ENCODE measurements at regions not wholly inside any gene's neighbourhood (a gene's known extent, or its start where the extent isn't known, plus 50 kb on each side); places are given as distances from the start of the nearest gene placed in this dataset.

GRCh38 chr4:16322183-16322582 is 95.9 kb upstream of the TAPT1 start:
- H3K9me2 ChIP-seq (ENCODE audit: insufficient read depth) = no peaks in the 10 kb centered on the region
- peaks cover 6% of the 10 kb centered on the region; the same call in 1 of the 2 replicates for H3K27me3 ChIP-seq (ENCODE audit: insufficient read depth, low read depth)
- no peaks in the 10 kb centered on the region for H3K79me2 ChIP-seq (ENCODE audit: low read depth)
- H4K20me1 ChIP-seq (ENCODE audit: insufficient read depth) = no peaks in the 10 kb centered on the region
- TF ChIP-seq CTCF (conservative IDR thresholded peaks at IDR 0.05) = no peak
- no peak for TF ChIP-seq EZH2 (IDR thresholded peaks at IDR 0.05; ENCODE audit: low read depth)
- no peaks in the 10 kb centered on the region for H3K36me3 ChIP-seq (ENCODE audit: low read depth)
- no peak overlapping the region for H3K4me3 ChIP-seq
- H3F3A ChIP-seq (ENCODE audit: insufficient read depth, low read depth) = no peaks in the 10 kb centered on the region
- no peak overlapping the region for H2AFZ ChIP-seq
- H3K27ac ChIP-seq = no peak overlapping the region
- POLR2A ChIA-PET (ENCODE audit: unreplicated experiment) = no interaction called here
- no peak overlapping the region for H3K4me2 ChIP-seq
- no TSS peak for BruUV-seq (replicated peaks)
- intact Hi-C loops (cut with micrococcal nuclease; ENCODE audit: unreplicated experiment) = no loop called here
- CTCF ChIA-PET = no interaction called here
- no peak for DNase-seq
- no peaks in the 10 kb centered on the region for H3K9me3 ChIP-seq (ENCODE audit: insufficient read depth, low read depth)
- no peaks in the 10 kb centered on the region for H3K4me1 ChIP-seq (replicated peaks; ENCODE audit: insufficient read depth)

- Histone ChIP-seq H3K4me3 (no peak overlapping the region), H3F3A (ENCODE audit: insufficient read depth, low read depth) (no peaks in the 10 kb centered on the region), H3K4me1 (replicated peaks; ENCODE audit: insufficient read depth) (no peaks in the 10 kb centered on the region), H4K20me1 (ENCODE audit: insufficient read depth) (no peaks in the 10 kb centered on the region), H3K36me3 (ENCODE audit: low read depth) (no peaks in the 10 kb centered on the region), H3K4me2 (no peak overlapping the region), H3K27ac (no peak overlapping the region), H3K27me3 (ENCODE audit: insufficient read depth, low read depth) (peaks cover 6% of the 10 kb centered on the region; the same call in 1 of the 2 replicates), H3K9me2 (ENCODE audit: insufficient read depth) (no peaks in the 10 kb centered on the region), H3K9me3 (ENCODE audit: insufficient read depth, low read depth) (no peaks in the 10 kb centered on the region), H2AFZ (no peak overlapping the region), H3K79me2 (ENCODE audit: low read depth) (no peaks in the 10 kb centered on the region)
- ChIA-PET POLR2A (ENCODE audit: unreplicated experiment) (no interaction called here), CTCF (no interaction called here)
- DNase-seq = no peak
- TF ChIP-seq EZH2 (IDR thresholded peaks at IDR 0.05; ENCODE audit: low read depth) = no peak
- no peak for TF ChIP-seq CTCF (conservative IDR thresholded peaks at IDR 0.05)
- BruUV-seq (replicated peaks) = no TSS peak
- intact Hi-C loops (cut with micrococcal nuclease; ENCODE audit: unreplicated experiment) = no loop called here
Measured at GRCh38 chr4:16315456-16315855, 89.2 kb upstream of the TAPT1 start.

- no peaks in the 10 kb centered on the region for H3K9me3 ChIP-seq (ENCODE audit: insufficient read depth, low read depth)
- no peaks in the 10 kb centered on the region for H3K36me3 ChIP-seq (ENCODE audit: low read depth)
- H3F3A ChIP-seq (ENCODE audit: insufficient read depth, low read depth) = no peaks in the 10 kb centered on the region
- H3K27ac ChIP-seq = no peak overlapping the region
- no peak for TF ChIP-seq CTCF (conservative IDR thresholded peaks at IDR 0.05)
- no peak for TF ChIP-seq EZH2 (IDR thresholded peaks at IDR 0.05; ENCODE audit: low read depth)
- no peak overlapping the region for H3K4me3 ChIP-seq
- no peaks in the 10 kb centered on the region for H3K79me2 ChIP-seq (ENCODE audit: low read depth)
- intact Hi-C loops (cut with micrococcal nuclease; ENCODE audit: unreplicated experiment) = no loop called here
- CTCF ChIA-PET = no interaction called here
- H3K9me2 ChIP-seq (ENCODE audit: insufficient read depth) = no peaks in the 10 kb centered on the region
- H3K4me2 ChIP-seq = no peak overlapping the region
- no peaks in the 10 kb centered on the region for H3K4me1 ChIP-seq (replicated peaks; ENCODE audit: insufficient read depth)
- no peaks in the 10 kb centered on the region for H3K27me3 ChIP-seq (ENCODE audit: insufficient read depth, low read depth)
- H4K20me1 ChIP-seq (ENCODE audit: insufficient read depth) = no peaks in the 10 kb centered on the region
- DNase-seq = no peak
- BruUV-seq (replicated peaks) = no TSS peak
- POLR2A ChIA-PET (ENCODE audit: unreplicated experiment) = no interaction called here
- H2AFZ ChIP-seq = no peak overlapping the region
Measured at GRCh38 chr4:16310606-16311005, 84.3 kb upstream of the TAPT1 start.

All from PC-9 (cell line).